Keratinocyte (primary cell): ENCODE measurements at regions not wholly inside any gene's neighbourhood (a gene's known extent, or its start where the extent isn't known, plus 50 kb on each side); places are given as distances from the start of the nearest gene placed in this dataset.

Experiments
- DNase-seq: peaks from one replicate; pipeline ENCODE4 v3.0.0-alpha.2; 2011; ENCODE audit warnings: low read depth, missing footprints, low spot score
- FAIRE-seq: peaks from 2 replicates; lab custom pipeline; 2011; peaks lifted over from hg19 to GRCh38; lab: Jason Lieb, UNC
- H2AFZ ChIP-seq: 2 replicates; pipeline ENCODE4 v1.6.0; 2012; ENCODE audit warnings: low read length, control low read depth, inconsistent platforms; ENCODE audit not compliant: control insufficient read depth
- H3K27ac ChIP-seq: 2 replicates; pipeline ENCODE4 v1.5.1; 2011; ENCODE audit warnings: low read length; ENCODE audit not compliant: control insufficient read depth, insufficient read depth
- H3K27me3 ChIP-seq: 3 replicates; pipeline ENCODE4 v1.6.0; 2011; ENCODE audit warnings: low read length; ENCODE audit not compliant: control insufficient read depth, insufficient read depth; ENCODE audit errors: extremely low read depth
- H3K36me3 ChIP-seq, 2 experiments: 2 replicates in 1 of 2; 3 replicates in 1 of 2; pipeline ENCODE4 v1.5.1; 2011; ENCODE audit warnings: low read length in 2 of 2, mild to moderate bottlenecking in 1 of 2; ENCODE audit not compliant: control insufficient read depth in 2 of 2, insufficient read depth in 2 of 2; ENCODE audit errors: extremely low read depth in 1 of 2
- H3K4me1 ChIP-seq: 3 replicates; pipeline ENCODE4 v1.5.1; 2011; ENCODE audit warnings: low read length; ENCODE audit not compliant: control insufficient read depth, insufficient read depth; ENCODE audit errors: extremely low read depth
- H3K4me2 ChIP-seq: 3 replicates; pipeline ENCODE4 v1.6.0; 2011; ENCODE audit warnings: low read depth, low read length; ENCODE audit not compliant: control insufficient read depth, insufficient read depth; ENCODE audit errors: extremely low read depth
- H3K4me3 ChIP-seq, 3 experiments: fragments of 200-600 bp in 1 of 3; sonication (generic) in 1 of 3; 2 replicates in 2 of 3; 3 replicates in 1 of 3; pipeline ENCODE4 v1.5.1; 2011 to 2016; ENCODE audit warnings: low read length in 3 of 3, mild to moderate bottlenecking in 3 of 3, control low read depth in 2 of 3, inconsistent platforms in 1 of 3, low read depth in 1 of 3, mixed read lengths in 1 of 3, mixed run types in 1 of 3, moderate library complexity in 1 of 3; ENCODE audit not compliant: control insufficient read depth in 2 of 3, insufficient read depth in 2 of 3; ENCODE audit errors: extremely low read depth in 1 of 3
- H3K79me2 ChIP-seq: 2 replicates; pipeline ENCODE4 v1.6.0; 2012; ENCODE audit warnings: low read length; ENCODE audit not compliant: control insufficient read depth, insufficient read depth
- H3K9ac ChIP-seq: 3 replicates; pipeline ENCODE4 v1.6.0; 2011; ENCODE audit warnings: low read length; ENCODE audit not compliant: control insufficient read depth, insufficient read depth; ENCODE audit errors: extremely low read depth
- H3K9me1 ChIP-seq: 3 replicates; pipeline ENCODE4 v1.6.0; 2011; ENCODE audit warnings: low read length; ENCODE audit not compliant: control insufficient read depth, insufficient read depth; ENCODE audit errors: extremely low read depth
- H3K9me3 ChIP-seq: 2 replicates; pipeline ENCODE4 v1.5.1; 2012; ENCODE audit warnings: low read depth, low read length; ENCODE audit not compliant: control insufficient read depth
- H4K20me1 ChIP-seq: 3 replicates; pipeline ENCODE4 v1.6.0; 2011; ENCODE audit warnings: low read length; ENCODE audit not compliant: control insufficient read depth, insufficient read depth; ENCODE audit errors: extremely low read depth
- EZH2 ChIP-seq: IDR thresholded peaks from one replicate; pipeline ENCODE4 v1.6.1; 2012; ENCODE audit warnings: inconsistent platforms, mild to moderate bottlenecking, low read length, moderate library complexity
- dilution Hi-C: fragments of 300-500 bp; cut with MboI; formaldehyde crosslinking; loops from one replicate; pipeline ENCODE4 v1.7.0; 2020; ENCODE audit warnings: low sequenced_read_pairs; ENCODE audit not compliant: extremely low pct_ligation_motif_present
- TF ChIP-seq, protein P1 (sequence below), 3 experiments: IDR thresholded peaks in 1 of 3; conservative IDR thresholded peaks in 1 of 3; optimal IDR thresholded peaks in 1 of 3; 2 replicates in 2 of 3; 3 replicates in 1 of 3; pipeline versions ENCODE3 to v1.5.1; 2011; ENCODE audit warnings: low read length in 3 of 3, mild to moderate bottlenecking in 3 of 3, moderate library complexity in 2 of 3, control low read depth in 1 of 3, inconsistent platforms in 1 of 3; ENCODE audit not compliant: insufficient read depth in 2 of 3; ENCODE audit errors: extremely low read depth in 1 of 3

DNA sequence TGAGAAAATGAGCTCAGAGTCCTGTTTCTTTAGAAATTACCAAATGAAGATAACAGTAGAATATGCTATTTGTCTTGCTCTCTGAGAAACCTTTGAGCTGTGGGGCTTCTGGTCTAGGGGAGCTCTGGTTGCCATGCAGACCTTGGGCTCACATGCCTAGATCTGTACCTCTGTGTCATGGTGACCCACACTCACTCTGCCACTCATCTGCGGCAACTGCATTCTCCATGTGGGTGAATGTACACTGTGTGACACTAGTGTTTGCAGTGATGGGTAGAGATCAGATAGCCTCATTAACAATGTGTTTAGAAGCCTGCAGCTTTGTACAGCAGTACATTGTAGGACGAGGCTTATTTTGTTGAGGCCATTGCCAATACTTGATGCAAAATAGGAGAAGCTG lies 521.2 kb downstream of the CHSY3 start:
- H2AFZ ChIP-seq, result no peak overlapping the region
- dilution Hi-C loops, result no loop called here

GRCh38 chr5:130424341-130424740 lies 520.1 kb downstream of the CHSY3 start:
- H3K4me2 ChIP-seq, result no peak overlapping the region
- no peak overlapping the region for H3K27ac ChIP-seq
- no peaks in the 10 kb centered on the region for H4K20me1 ChIP-seq
- H3K4me3 ChIP-seq, result no peak overlapping the region
- TF ChIP-seq, protein P1, sequence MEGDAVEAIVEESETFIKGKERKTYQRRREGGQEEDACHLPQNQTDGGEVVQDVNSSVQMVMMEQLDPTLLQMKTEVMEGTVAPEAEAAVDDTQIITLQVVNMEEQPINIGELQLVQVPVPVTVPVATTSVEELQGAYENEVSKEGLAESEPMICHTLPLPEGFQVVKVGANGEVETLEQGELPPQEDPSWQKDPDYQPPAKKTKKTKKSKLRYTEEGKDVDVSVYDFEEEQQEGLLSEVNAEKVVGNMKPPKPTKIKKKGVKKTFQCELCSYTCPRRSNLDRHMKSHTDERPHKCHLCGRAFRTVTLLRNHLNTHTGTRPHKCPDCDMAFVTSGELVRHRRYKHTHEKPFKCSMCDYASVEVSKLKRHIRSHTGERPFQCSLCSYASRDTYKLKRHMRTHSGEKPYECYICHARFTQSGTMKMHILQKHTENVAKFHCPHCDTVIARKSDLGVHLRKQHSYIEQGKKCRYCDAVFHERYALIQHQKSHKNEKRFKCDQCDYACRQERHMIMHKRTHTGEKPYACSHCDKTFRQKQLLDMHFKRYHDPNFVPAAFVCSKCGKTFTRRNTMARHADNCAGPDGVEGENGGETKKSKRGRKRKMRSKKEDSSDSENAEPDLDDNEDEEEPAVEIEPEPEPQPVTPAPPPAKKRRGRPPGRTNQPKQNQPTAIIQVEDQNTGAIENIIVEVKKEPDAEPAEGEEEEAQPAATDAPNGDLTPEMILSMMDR (optimal IDR thresholded peaks at IDR 0.05 in 1 of 3, IDR thresholded peaks at IDR 0.05 in 1 of 3, conservative IDR thresholded peaks at IDR 0.05 in 1 of 3; ENCODE audit: extremely low read depth in 1 of 3, insufficient read depth in 2 of 3, low read length in 3 of 3), result no peak
- no peak for TF ChIP-seq EZH2
- no peaks in the 10 kb centered on the region for H3K79me2 ChIP-seq
- H3K9ac ChIP-seq, result no peak overlapping the region
- no peaks in the 10 kb centered on the region for H3K36me3 ChIP-seq
- no peaks in the 10 kb centered on the region for H3K9me3 ChIP-seq
- DNase-seq (no peak), FAIRE-seq (no peak)
- dilution Hi-C loops, result no loop called here
- no peak overlapping the region for H2AFZ ChIP-seq
- H3K27me3 ChIP-seq, result no peaks in the 10 kb centered on the region
- H3K9me1 ChIP-seq, result no peaks in the 10 kb centered on the region
- no peaks in the 10 kb centered on the region for H3K4me1 ChIP-seq

More for the DNA sequence above, 521.2 kb downstream of the CHSY3 start:
- Histone ChIP-seq H3K9me1 (no peaks in the 10 kb centered on the region), H3K27ac (no peak overlapping the region), H3K9ac (no peak overlapping the region), H3K4me3 (no peak overlapping the region), H3K27me3 (no peaks in the 10 kb centered on the region), H3K9me3 (no peaks in the 10 kb centered on the region), H3K36me3 (no peaks in the 10 kb centered on the region), H3K4me2 (no peak overlapping the region), H3K4me1 (no peaks in the 10 kb centered on the region), H4K20me1 (no peaks in the 10 kb centered on the region), H3K79me2 (no peaks in the 10 kb centered on the region)
- TF ChIP-seq, protein P1 (optimal IDR thresholded peaks at IDR 0.05 in 1 of 3, IDR thresholded peaks at IDR 0.05 in 1 of 3, conservative IDR thresholded peaks at IDR 0.05 in 1 of 3; ENCODE audit: extremely low read depth in 1 of 3, insufficient read depth in 2 of 3, low read length in 3 of 3), result no peak
- no peak for TF ChIP-seq EZH2
- DNase-seq, result no peak
- FAIRE-seq, result no peak
